Sigmoid colon (tissue), 4 donors: ENCODE measurements at regions not wholly inside any gene's neighbourhood (a gene's known extent, or its start where the extent isn't known, plus 50 kb on each side); places are given as distances from the start of the nearest gene placed in this dataset.

Source experiments
- POLR2AphosphoS5 ChIP-seq, 4 donors: sonication (generic); formaldehyde crosslinking; IDR thresholded peaks; one replicate each; pipeline ENCODE4 v1.6.1; 2017; ENCODE audit warnings: antibody characterized with exemption in 4 of 4
- TF ChIP-seq, protein P1 (sequence below), 4 experiments: fragments of 450-650 bp in 3 of 4; fragments of 200-600 bp in 1 of 4; IDR thresholded peaks; one replicate each; pipeline ENCODE4 v1.5.1; 2016 to 2019; ENCODE audit warnings: antibody characterized with exemption in 4 of 4, mild to moderate bottlenecking in 3 of 4, moderate library complexity in 2 of 4

DNA sequence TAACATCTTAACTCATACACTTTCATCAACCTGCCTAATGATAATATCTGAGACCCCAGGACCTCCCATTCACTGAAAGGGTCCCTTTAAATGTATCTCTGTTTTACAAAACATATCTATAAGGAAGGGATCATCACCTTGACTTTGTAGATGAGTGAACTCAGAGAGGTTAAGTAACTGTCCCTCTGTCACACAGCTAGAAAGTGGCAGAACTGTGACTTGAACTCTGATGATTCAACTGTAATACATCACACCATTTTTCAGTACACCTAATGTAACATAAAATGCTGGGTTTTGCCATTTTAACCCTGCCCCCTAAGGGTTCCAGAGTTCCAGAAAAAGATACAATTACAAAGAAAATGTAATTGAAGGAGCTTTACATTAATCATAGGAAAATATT is 234.6 kb downstream of the ZEB2 start:
- TF ChIP-seq POLR2AphosphoS5 (IDR thresholded peaks at IDR 0.05) = no peak
- TF ChIP-seq, protein P1, sequence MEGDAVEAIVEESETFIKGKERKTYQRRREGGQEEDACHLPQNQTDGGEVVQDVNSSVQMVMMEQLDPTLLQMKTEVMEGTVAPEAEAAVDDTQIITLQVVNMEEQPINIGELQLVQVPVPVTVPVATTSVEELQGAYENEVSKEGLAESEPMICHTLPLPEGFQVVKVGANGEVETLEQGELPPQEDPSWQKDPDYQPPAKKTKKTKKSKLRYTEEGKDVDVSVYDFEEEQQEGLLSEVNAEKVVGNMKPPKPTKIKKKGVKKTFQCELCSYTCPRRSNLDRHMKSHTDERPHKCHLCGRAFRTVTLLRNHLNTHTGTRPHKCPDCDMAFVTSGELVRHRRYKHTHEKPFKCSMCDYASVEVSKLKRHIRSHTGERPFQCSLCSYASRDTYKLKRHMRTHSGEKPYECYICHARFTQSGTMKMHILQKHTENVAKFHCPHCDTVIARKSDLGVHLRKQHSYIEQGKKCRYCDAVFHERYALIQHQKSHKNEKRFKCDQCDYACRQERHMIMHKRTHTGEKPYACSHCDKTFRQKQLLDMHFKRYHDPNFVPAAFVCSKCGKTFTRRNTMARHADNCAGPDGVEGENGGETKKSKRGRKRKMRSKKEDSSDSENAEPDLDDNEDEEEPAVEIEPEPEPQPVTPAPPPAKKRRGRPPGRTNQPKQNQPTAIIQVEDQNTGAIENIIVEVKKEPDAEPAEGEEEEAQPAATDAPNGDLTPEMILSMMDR (IDR thresholded peaks at IDR 0.05) = no peak
